ENCODE measurements at regions not wholly inside any gene's neighbourhood (a gene's known extent, or its start where the extent isn't known, plus 50 kb on each side); places are given as distances from the start of the nearest gene placed in this dataset.

GRCh38 chr10:62934258-62934657, 118.1 kb upstream of the EGR2 start:
- TF ChIP-seq CTCF (IDR thresholded peaks at IDR 0.05; ENCODE audit: insufficient read depth, low read depth, low read length) (no peak), EZH2 (IDR thresholded peaks at IDR 0.05; ENCODE audit: insufficient read depth, low read length) (no peak)
